SKM-1 treated with dmso at 0.1 percent for 144 hours (cell line): ENCODE measurements at regions not wholly inside any gene's neighbourhood (a gene's known extent, or its start where the extent isn't known, plus 50 kb on each side); places are given as distances from the start of the nearest gene placed in this dataset.

Experiments
- DNase-seq: peaks from one replicate; lab custom pipeline; 2025; ENCODE audit not compliant: unreplicated experiment; lab: John Stamatoyannopoulos, UW

GRCh38 chr9:79945016-79945415, 373.3 kb downstream of the TLE4 start:
- no peak for DNase-seq

- no peak for DNase-seq
These were observed 369.2 kb downstream of the TLE4 start for GRCh38 chr9:79940919-79941318.

- DNase-seq, result no peak
These were observed 368.1 kb downstream of the TLE4 start for GRCh38 chr9:79939819-79940218.

- DNase-seq, result no peak
These were observed 364.6 kb downstream of the TLE4 start for GRCh38 chr9:79936336-79936735.

- no peak for DNase-seq
These were observed 357.5 kb downstream of the TLE4 start for GRCh38 chr9:79929285-79929684.

- no peak for DNase-seq
These were observed 357.0 kb downstream of the TLE4 start for GRCh38 chr9:79928661-79929223.

GRCh38 chr9:79925326-79925725, 353.6 kb downstream of the TLE4 start:
- DNase-seq, result no peak

- DNase-seq, result no peak
These were observed 353.1 kb downstream of the TLE4 start for GRCh38 chr9:79924836-79925235.

- no peak for DNase-seq
These were observed 345.7 kb downstream of the TLE4 start for GRCh38 chr9:79917421-79917820.

GRCh38 chr9:79913867-79914266, 342.1 kb downstream of the TLE4 start:
- DNase-seq, result no peak

GRCh38 chr9:79912318-79913070, 340.7 kb downstream of the TLE4 start:
- no peak for DNase-seq

GRCh38 chr9:79911724-79912123, 340.0 kb downstream of the TLE4 start:
- DNase-seq, result no peak

GRCh38 chr9:79902825-79903600, 331.2 kb downstream of the TLE4 start:
- DNase-seq, result no peak

GRCh38 chr9:79900754-79901153, 329.0 kb downstream of the TLE4 start:
- no peak for DNase-seq

GRCh38 chr9:79896390-79896980, 324.7 kb downstream of the TLE4 start:
- no peak for DNase-seq

- DNase-seq, result no peak
These were observed 323.5 kb downstream of the TLE4 start for GRCh38 chr9:79895232-79895631.

- no peak for DNase-seq
These were observed 317.6 kb downstream of the TLE4 start for GRCh38 chr9:79889369-79889768.

GRCh38 chr9:79885093-79885857, 313.5 kb downstream of the TLE4 start:
- DNase-seq, result no peak

GRCh38 chr9:79884546-79884945, 312.8 kb downstream of the TLE4 start:
- DNase-seq, result no peak

GRCh38 chr9:79883073-79883645, 311.4 kb downstream of the TLE4 start:
- no peak for DNase-seq

GRCh38 chr9:79880626-79881025, 308.9 kb downstream of the TLE4 start:
- no peak for DNase-seq
